ENCODE measurements at regions not wholly inside any gene's neighbourhood (a gene's known extent, or its start where the extent isn't known, plus 50 kb on each side); places are given as distances from the start of the nearest gene placed in this dataset.
"Not testable (repeated sequence)": the region's sequence is repeated elsewhere in the genome, so short reads cannot be mapped to it uniquely, and the experiment has no call there.

DNA sequence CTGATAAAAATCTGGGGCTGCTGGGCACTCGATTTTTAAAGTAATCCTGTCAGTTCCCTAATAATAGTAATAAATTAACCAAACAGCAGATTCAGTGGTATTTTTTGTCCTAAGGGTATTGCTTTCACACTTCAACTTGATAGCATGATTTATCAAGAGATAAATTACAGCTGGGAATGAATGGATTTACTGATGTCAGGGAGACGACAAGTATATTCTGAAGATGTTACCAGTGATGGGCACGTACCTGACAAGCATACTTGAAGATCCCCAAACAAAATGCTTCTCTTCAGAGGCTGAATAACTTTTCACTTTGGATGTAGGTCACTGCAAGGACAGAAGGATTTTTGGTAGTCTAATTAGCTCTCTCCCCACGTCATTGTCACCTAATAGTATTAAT, 82.0 kb downstream of the OLFM4 start:
- Mint-ChIP-seq H3K27me3 (peaks cover 4% of the 10 kb centered on the region), H3K27ac (no peak overlapping the region), H3K36me3 (ENCODE audit: insufficient read depth) (no peaks in the 10 kb centered on the region), H3K9me3 (ENCODE audit: low read depth) (no peaks in the 10 kb centered on the region), H3K4me1 (ENCODE audit: low read depth) (peaks cover 7% of the 10 kb centered on the region), H3K4me3 (ENCODE audit: low read depth) (no peak overlapping the region)
- no peak for DNase-seq (ENCODE audit: low spot score, unreplicated experiment)
- TF ChIP-seq, protein P1, sequence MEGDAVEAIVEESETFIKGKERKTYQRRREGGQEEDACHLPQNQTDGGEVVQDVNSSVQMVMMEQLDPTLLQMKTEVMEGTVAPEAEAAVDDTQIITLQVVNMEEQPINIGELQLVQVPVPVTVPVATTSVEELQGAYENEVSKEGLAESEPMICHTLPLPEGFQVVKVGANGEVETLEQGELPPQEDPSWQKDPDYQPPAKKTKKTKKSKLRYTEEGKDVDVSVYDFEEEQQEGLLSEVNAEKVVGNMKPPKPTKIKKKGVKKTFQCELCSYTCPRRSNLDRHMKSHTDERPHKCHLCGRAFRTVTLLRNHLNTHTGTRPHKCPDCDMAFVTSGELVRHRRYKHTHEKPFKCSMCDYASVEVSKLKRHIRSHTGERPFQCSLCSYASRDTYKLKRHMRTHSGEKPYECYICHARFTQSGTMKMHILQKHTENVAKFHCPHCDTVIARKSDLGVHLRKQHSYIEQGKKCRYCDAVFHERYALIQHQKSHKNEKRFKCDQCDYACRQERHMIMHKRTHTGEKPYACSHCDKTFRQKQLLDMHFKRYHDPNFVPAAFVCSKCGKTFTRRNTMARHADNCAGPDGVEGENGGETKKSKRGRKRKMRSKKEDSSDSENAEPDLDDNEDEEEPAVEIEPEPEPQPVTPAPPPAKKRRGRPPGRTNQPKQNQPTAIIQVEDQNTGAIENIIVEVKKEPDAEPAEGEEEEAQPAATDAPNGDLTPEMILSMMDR (IDR thresholded peaks at IDR 0.05; ENCODE audit: unreplicated experiment) = no peak

DNA sequence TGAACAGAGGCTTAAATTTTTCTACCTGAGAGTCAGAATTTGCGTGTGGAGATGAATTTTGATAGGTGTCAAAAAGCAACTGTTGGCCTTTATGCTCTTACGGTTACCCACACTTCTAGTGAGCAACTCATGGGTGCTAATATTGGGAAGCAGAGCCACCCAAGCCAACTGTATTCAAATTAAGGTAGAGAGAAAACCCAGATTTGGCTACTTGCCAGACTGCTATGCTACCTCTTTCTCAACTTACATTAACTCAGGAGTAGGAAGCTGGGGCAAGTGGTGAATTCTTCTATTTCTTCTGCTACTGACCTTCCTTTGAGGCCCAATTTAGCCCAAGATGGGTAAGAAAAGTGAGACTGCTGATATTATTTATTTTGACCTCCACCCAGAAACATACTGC, 83.9 kb downstream of the OLFM4 start:
- TF ChIP-seq, protein P1 (IDR thresholded peaks at IDR 0.05; ENCODE audit: unreplicated experiment) = no peak
- no peak overlapping the region for H3K4me3 Mint-ChIP-seq (ENCODE audit: low read depth)
- H3K27ac Mint-ChIP-seq = no peak overlapping the region
- no peak for DNase-seq (ENCODE audit: low spot score, unreplicated experiment)
- no peaks in the 10 kb centered on the region for H3K4me1 Mint-ChIP-seq (ENCODE audit: low read depth)
- H3K27me3 Mint-ChIP-seq = peaks cover 4% of the 10 kb centered on the region
- H3K36me3 Mint-ChIP-seq (ENCODE audit: insufficient read depth) = no peaks in the 10 kb centered on the region
- peaks cover 3% of the 10 kb centered on the region for H3K9me3 Mint-ChIP-seq (ENCODE audit: low read depth)

DNA sequence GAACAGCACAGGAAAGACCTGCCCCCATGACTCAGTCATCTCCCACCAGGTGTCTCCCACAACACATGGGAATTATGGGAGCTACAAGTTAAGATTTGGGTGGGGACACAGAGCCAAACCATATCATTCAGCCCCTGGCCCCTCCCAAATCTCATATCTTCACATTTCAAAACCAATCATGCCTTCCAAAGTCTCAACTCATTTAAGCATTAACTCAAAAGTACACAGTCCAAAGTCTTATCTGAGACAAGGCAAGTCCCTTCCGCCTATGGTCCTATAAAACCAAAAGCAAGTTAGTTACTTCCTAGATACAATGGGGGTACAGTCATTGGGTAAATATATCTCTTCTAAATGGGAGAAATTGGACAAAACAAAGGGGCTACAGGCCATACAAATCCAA, 88.4 kb downstream of the OLFM4 start:
- peaks cover 11% of the 10 kb centered on the region for H3K9me3 Mint-ChIP-seq (ENCODE audit: low read depth)
- not testable (repeated sequence) for H3K4me1 Mint-ChIP-seq (ENCODE audit: low read depth); H3K36me3 Mint-ChIP-seq (ENCODE audit: insufficient read depth); H3K27me3 Mint-ChIP-seq; DNase-seq (ENCODE audit: low spot score, unreplicated experiment); H3K4me3 Mint-ChIP-seq (ENCODE audit: low read depth); H3K27ac Mint-ChIP-seq

DNA sequence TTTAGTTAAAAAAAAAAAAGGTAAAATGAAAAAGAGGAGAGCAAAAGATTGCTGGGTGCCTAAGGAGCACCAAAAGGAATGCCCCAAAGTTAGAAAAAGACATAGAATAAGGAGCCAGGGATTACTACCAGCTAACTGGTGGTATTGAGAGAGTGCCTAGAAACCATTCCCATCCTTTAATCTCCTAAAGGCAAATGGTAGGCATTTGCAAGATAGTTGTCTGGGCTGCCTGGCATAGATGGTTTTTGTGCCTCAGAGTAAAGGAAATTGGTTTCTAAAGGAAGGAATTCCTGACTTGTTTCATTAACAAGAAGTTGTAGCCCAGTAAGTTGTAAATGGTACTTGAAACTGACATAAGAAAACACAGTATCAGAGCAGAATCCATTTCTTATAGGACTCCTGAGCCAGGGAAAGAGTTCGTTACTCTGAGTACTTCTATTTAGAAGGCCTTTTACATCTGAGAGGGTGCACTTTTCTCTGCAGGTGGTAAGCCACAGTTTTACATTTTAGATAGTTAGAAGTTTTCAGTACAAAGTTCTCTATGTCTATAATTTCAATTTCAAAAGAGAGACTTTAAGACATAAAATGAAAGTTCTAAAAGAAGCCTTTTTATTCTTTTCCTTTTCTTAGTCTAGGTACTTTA, 92.6 kb downstream of the OLFM4 start:
- Mint-ChIP-seq H3K4me1 (ENCODE audit: low read depth) (no peaks in the 10 kb centered on the region), H3K9me3 (ENCODE audit: low read depth) (peaks cover 11% of the 10 kb centered on the region), H3K27ac (no peak overlapping the region), H3K36me3 (ENCODE audit: insufficient read depth) (no peaks in the 10 kb centered on the region), H3K4me3 (ENCODE audit: low read depth) (no peak overlapping the region), H3K27me3 (no peaks in the 10 kb centered on the region)
- TF ChIP-seq, protein P1 (IDR thresholded peaks at IDR 0.05; ENCODE audit: unreplicated experiment) = no peak
- no peak for DNase-seq (ENCODE audit: low spot score, unreplicated experiment)

GRCh38 chr13:53121919-53122318, 93.3 kb downstream of the OLFM4 start:
- Mint-ChIP-seq H3K9me3 (ENCODE audit: low read depth) (peaks cover 11% of the 10 kb centered on the region), H3K36me3 (ENCODE audit: insufficient read depth) (no peaks in the 10 kb centered on the region), H3K27me3 (no peaks in the 10 kb centered on the region), H3K4me1 (ENCODE audit: low read depth) (no peaks in the 10 kb centered on the region), H3K27ac (no peak overlapping the region), H3K4me3 (ENCODE audit: low read depth) (no peak overlapping the region)
- TF ChIP-seq, protein P1 (IDR thresholded peaks at IDR 0.05; ENCODE audit: unreplicated experiment) = no peak
- DNase-seq (ENCODE audit: low spot score, unreplicated experiment) = no peak

DNA sequence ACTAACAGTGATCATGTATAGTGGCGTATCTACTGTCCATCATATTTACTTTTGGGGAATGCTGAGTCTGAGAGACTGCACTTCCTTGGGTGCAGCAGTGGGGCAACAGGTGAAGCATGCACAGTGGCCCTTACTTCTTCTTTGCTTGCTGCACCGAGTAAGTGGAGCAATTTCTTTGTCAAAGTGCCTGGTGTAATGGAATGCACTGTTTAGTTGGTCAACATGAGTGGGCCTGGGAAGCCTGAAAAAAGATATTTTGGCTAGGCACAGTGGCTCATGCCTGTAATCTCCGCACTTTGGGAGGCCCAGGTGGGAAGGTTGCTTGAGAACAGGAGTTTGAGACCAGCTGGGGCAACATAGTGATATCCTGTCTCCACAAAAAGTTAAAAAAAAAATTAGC, 94.9 kb downstream of the OLFM4 start:
- Mint-ChIP-seq H3K27ac (no peak overlapping the region), H3K9me3 (ENCODE audit: low read depth) (peaks cover 2% of the 10 kb centered on the region), H3K4me3 (ENCODE audit: low read depth) (no peak overlapping the region)

More for the DNA sequence above, 94.9 kb downstream of the OLFM4 start:
- Mint-ChIP-seq H3K27me3 (peaks cover 3% of the 10 kb centered on the region), H3K36me3 (ENCODE audit: insufficient read depth) (no peaks in the 10 kb centered on the region), H3K4me1 (ENCODE audit: low read depth) (no peaks in the 10 kb centered on the region)
- no peak for DNase-seq (ENCODE audit: low spot score, unreplicated experiment)
- TF ChIP-seq, protein P1 (IDR thresholded peaks at IDR 0.05; ENCODE audit: unreplicated experiment) = no peak
